ENCODE measurements at regions not wholly inside any gene's neighbourhood (a gene's known extent, or its start where the extent isn't known, plus 50 kb on each side); places are given as distances from the start of the nearest gene placed in this dataset.

DNA sequence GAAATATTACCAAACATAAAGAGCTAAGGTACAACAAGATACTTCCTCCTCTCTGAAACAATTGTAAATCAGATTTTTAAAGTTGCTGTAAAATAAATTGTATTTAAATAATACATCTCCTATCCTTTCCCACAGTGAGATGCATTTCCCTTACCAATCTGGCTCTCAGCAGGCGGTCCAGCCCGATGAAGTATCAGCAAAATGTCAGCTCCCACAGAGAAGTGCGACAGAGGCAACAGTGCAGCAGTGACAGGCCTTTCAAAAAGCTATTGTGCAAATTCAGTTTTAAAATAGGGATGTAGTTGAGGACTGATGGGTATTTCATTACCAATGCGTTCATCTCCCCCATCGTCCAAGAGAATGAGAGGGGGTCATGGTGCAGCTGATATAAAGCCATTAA lies 733.2 kb upstream of the GOLIM4 start:
- H3F3A ChIP-seq (ENCODE audit: insufficient read depth): no peaks in the 10 kb centered on the region
- H3K4me3 ChIP-seq (ENCODE audit: insufficient read depth, low read length, poor library complexity, severe bottlenecking): no peak overlapping the region
- no peaks in the 10 kb centered on the region for H3K9me3 ChIP-seq (ENCODE audit: insufficient read depth, low read length)
- no peaks in the 10 kb centered on the region for H3K79me2 ChIP-seq (ENCODE audit: insufficient read depth, low read length)
- H3K4me2 ChIP-seq (ENCODE audit: low read depth, low read length, poor library complexity, severe bottlenecking): no peak overlapping the region
- TF ChIP-seq EZH2phosphoT487 (conservative IDR thresholded peaks at IDR 0.05; ENCODE audit: low read length): no peak
- TF ChIP-seq CTCF (IDR thresholded peaks at IDR 0.05; ENCODE audit: insufficient read depth, low read length, poor library complexity, severe bottlenecking): no peak
- no peaks in the 10 kb centered on the region for H3K27me3 ChIP-seq (ENCODE audit: low read length)
- H3K9me2 ChIP-seq (replicated peaks; ENCODE audit: insufficient read depth, low read length): no peaks in the 10 kb centered on the region
- no peak overlapping the region for H2AFZ ChIP-seq (ENCODE audit: low read depth, low read length, severe bottlenecking)
- H3K27ac ChIP-seq (ENCODE audit: low read depth, low read length): no peak overlapping the region
- no peaks in the 10 kb centered on the region for H3K36me3 ChIP-seq (ENCODE audit: low read length)
- H4K20me1 ChIP-seq (ENCODE audit: low read depth, low read length): no peaks in the 10 kb centered on the region
- H3K9ac ChIP-seq (ENCODE audit: low read length): no peak overlapping the region

- Histone ChIP-seq H3K27me3 (ENCODE audit: low read length) (no peaks in the 10 kb centered on the region), H3K36me3 (ENCODE audit: low read length) (no peaks in the 10 kb centered on the region), H3K4me2 (ENCODE audit: low read depth, low read length, poor library complexity, severe bottlenecking) (no peak overlapping the region), H3K9me2 (replicated peaks; ENCODE audit: insufficient read depth, low read length) (no peaks in the 10 kb centered on the region), H3K27ac (ENCODE audit: low read depth, low read length) (no peak overlapping the region), H3K79me2 (ENCODE audit: insufficient read depth, low read length) (no peaks in the 10 kb centered on the region), H3K4me3 (ENCODE audit: insufficient read depth, low read length, poor library complexity, severe bottlenecking) (no peak overlapping the region), H4K20me1 (ENCODE audit: low read depth, low read length) (no peaks in the 10 kb centered on the region), H3K9ac (ENCODE audit: low read length) (no peak overlapping the region), H3K9me3 (ENCODE audit: insufficient read depth, low read length) (no peaks in the 10 kb centered on the region), H3F3A (ENCODE audit: insufficient read depth) (no peaks in the 10 kb centered on the region), H2AFZ (ENCODE audit: low read depth, low read length, severe bottlenecking) (no peak overlapping the region)
- TF ChIP-seq EZH2phosphoT487 (conservative IDR thresholded peaks at IDR 0.05; ENCODE audit: low read length): no peak
- no peak for TF ChIP-seq CTCF (IDR thresholded peaks at IDR 0.05; ENCODE audit: insufficient read depth, low read length, poor library complexity, severe bottlenecking)
These were observed 732.8 kb upstream of the GOLIM4 start for GRCh38 chr3:168828536-168828935.

- Histone ChIP-seq H3K4me3 (ENCODE audit: insufficient read depth, low read length, poor library complexity, severe bottlenecking) (no peak overlapping the region), H3K79me2 (ENCODE audit: insufficient read depth, low read length) (no peaks in the 10 kb centered on the region), H3K9me3 (ENCODE audit: insufficient read depth, low read length) (no peaks in the 10 kb centered on the region), H3K27me3 (ENCODE audit: low read length) (no peaks in the 10 kb centered on the region), H3K27ac (ENCODE audit: low read depth, low read length) (no peak overlapping the region), H3K36me3 (ENCODE audit: low read length) (no peaks in the 10 kb centered on the region), H4K20me1 (ENCODE audit: low read depth, low read length) (no peaks in the 10 kb centered on the region), H3K9ac (ENCODE audit: low read length) (no peak overlapping the region), H3K9me2 (replicated peaks; ENCODE audit: insufficient read depth, low read length) (no peaks in the 10 kb centered on the region), H3F3A (ENCODE audit: insufficient read depth) (no peaks in the 10 kb centered on the region), H2AFZ (ENCODE audit: low read depth, low read length, severe bottlenecking) (no peak overlapping the region), H3K4me2 (ENCODE audit: low read depth, low read length, poor library complexity, severe bottlenecking) (no peak overlapping the region)
- no peak for TF ChIP-seq CTCF (IDR thresholded peaks at IDR 0.05; ENCODE audit: insufficient read depth, low read length, poor library complexity, severe bottlenecking)
- TF ChIP-seq EZH2phosphoT487 (conservative IDR thresholded peaks at IDR 0.05; ENCODE audit: low read length): no peak
These were observed 732.3 kb upstream of the GOLIM4 start for GRCh38 chr3:168828014-168828413.

- no peak overlapping the region for H3K9ac ChIP-seq (ENCODE audit: low read length)
- no peak overlapping the region for H2AFZ ChIP-seq (ENCODE audit: low read depth, low read length, severe bottlenecking)
- no peaks in the 10 kb centered on the region for H4K20me1 ChIP-seq (ENCODE audit: low read depth, low read length)
- no peaks in the 10 kb centered on the region for H3K27me3 ChIP-seq (ENCODE audit: low read length)
- H3K36me3 ChIP-seq (ENCODE audit: low read length): no peaks in the 10 kb centered on the region
- no peak overlapping the region for H3K27ac ChIP-seq (ENCODE audit: low read depth, low read length)
- no peaks in the 10 kb centered on the region for H3K9me2 ChIP-seq (replicated peaks; ENCODE audit: insufficient read depth, low read length)
- H3K79me2 ChIP-seq (ENCODE audit: insufficient read depth, low read length): no peaks in the 10 kb centered on the region
- no peak overlapping the region for H3K4me2 ChIP-seq (ENCODE audit: low read depth, low read length, poor library complexity, severe bottlenecking)
- no peaks in the 10 kb centered on the region for H3F3A ChIP-seq (ENCODE audit: insufficient read depth)
- H3K4me3 ChIP-seq (ENCODE audit: insufficient read depth, low read length, poor library complexity, severe bottlenecking): no peak overlapping the region
- TF ChIP-seq EZH2phosphoT487 (conservative IDR thresholded peaks at IDR 0.05; ENCODE audit: low read length) (no peak), CTCF (IDR thresholded peaks at IDR 0.05; ENCODE audit: insufficient read depth, low read length, poor library complexity, severe bottlenecking) (no peak)
- H3K9me3 ChIP-seq (ENCODE audit: insufficient read depth, low read length): no peaks in the 10 kb centered on the region
These were observed 728.4 kb upstream of the GOLIM4 start for GRCh38 chr3:168824107-168824506.
